Upper lobe of left lung (tissue), 6 donors: ENCODE measurements at regions not wholly inside any gene's neighbourhood (a gene's known extent, or its start where the extent isn't known, plus 50 kb on each side); places are given as distances from the start of the nearest gene placed in this dataset.

Experiments used
- ATAC-seq, 2 donors: fragments of 200-7000 bp; cut with Tn5 transposase; one replicate each; pipeline ENCODE4 v1.9.1; 2022; ENCODE audit warnings: mild to moderate bottlenecking in 2 of 2, moderate library complexity in 2 of 2; ENCODE audit not compliant: low FRiP score in 2 of 2
- DNase-seq, 2 donors: peaks; one replicate each; pipeline ENCODE4 v3.0.0-alpha.2; 2019 to 2020
- H3K27ac ChIP-seq, 4 donors: fragments of 200-600 bp; sonication (generic); one replicate each; pipeline ENCODE4 v1.5.1; 2016 to 2019
- H3K27me3 ChIP-seq, 4 donors: fragments of 200-600 bp; sonication (generic); one replicate each; pipeline ENCODE4 v1.5.1; 2017 to 2019
- H3K36me3 ChIP-seq, 4 donors: fragments of 200-600 bp; sonication (generic); one replicate each; pipeline ENCODE4 v1.5.1; 2016 to 2019
- H3K4me1 ChIP-seq, 4 donors: fragments of 200-600 bp; sonication (generic); one replicate each; pipeline ENCODE4 v1.5.1; 2018 to 2019
- H3K4me3 ChIP-seq, 4 donors: fragments of 200-600 bp; sonication (generic); one replicate each; pipeline ENCODE4 v1.5.1; 2017 to 2019; ENCODE audit warnings: mild to moderate bottlenecking in 2 of 4, moderate library complexity in 1 of 4
- H3K9me3 ChIP-seq, 4 donors: fragments of 200-600 bp; sonication (generic); one replicate each; pipeline ENCODE4 v1.5.1; 2018 to 2019
- CTCF ChIP-seq, 6 experiments: fragments of 450-650 bp in 4 of 6; fragments of 200-600 bp in 2 of 6; sonication (generic) in 2 of 6; IDR thresholded peaks; one replicate each; pipeline ENCODE4 v1.5.1; 2016 to 2019; ENCODE audit warnings: antibody characterized with exemption in 6 of 6
- EP300 ChIP-seq, 4 donors: sonication (generic); formaldehyde crosslinking; IDR thresholded peaks; one replicate each; pipeline ENCODE4 v1.5.1; 2017; ENCODE audit warnings: antibody characterized with exemption in 4 of 4, control low read depth in 2 of 4
- POLR2A ChIP-seq, 4 donors: fragments of 450-650 bp; IDR thresholded peaks; one replicate each; pipeline ENCODE4 v1.5.1; 2016 to 2017; ENCODE audit warnings: antibody characterized with exemption in 4 of 4, mild to moderate bottlenecking in 2 of 4
- POLR2AphosphoS5 ChIP-seq, 2 donors: sonication (generic); formaldehyde crosslinking; IDR thresholded peaks; one replicate each; pipeline ENCODE4 v1.5.1; 2017; ENCODE audit warnings: antibody characterized with exemption in 2 of 2
- WGBS, 2 donors: methylation state at CpG; one replicate each; pipeline ENCODE4 v1.1.5; 2017 to 2018; 5-methylcytosine and 5-hydroxymethylcytosine counted together
- donor health status: DM: no; HTN: no; CAD: no; lungs with moderate emphysema.
- donor health status: DM: no; HTN: yes; CAD: no; lungs with severe emphysema.

GRCh38 chr16:86971251-86971650 is 345.9 kb downstream of the C16orf95 start:
- Histone ChIP-seq H3K4me3 (no peak overlapping the region), H3K27me3 (no peaks in the 10 kb centered on the region), H3K4me1 (no peaks in the 10 kb centered on the region), H3K9me3 (no peaks in the 10 kb centered on the region), H3K36me3 (no peaks in the 10 kb centered on the region), H3K27ac (no peak overlapping the region)
- 75 to 79% methylated on average over 7 to 8 of the region's 8 CpGs for WGBS, 2 donors
- no peak for ATAC-seq
- TF ChIP-seq CTCF (IDR thresholded peaks at IDR 0.05) (no peak), POLR2A (IDR thresholded peaks at IDR 0.05) (no peak), POLR2AphosphoS5 (IDR thresholded peaks at IDR 0.05) (no peak), EP300 (IDR thresholded peaks at IDR 0.05) (no peak)
- no peak for DNase-seq

GRCh38 chr16:86974120-86974519 is 343.1 kb downstream of the C16orf95 start:
- ATAC-seq, result no peak
- no peak overlapping the region for H3K4me3 ChIP-seq
- no peaks in the 10 kb centered on the region for H3K36me3 ChIP-seq
- H3K9me3 ChIP-seq, result no peaks in the 10 kb centered on the region
- no peak for DNase-seq
- no peak overlapping the region for H3K27ac ChIP-seq
- H3K4me1 ChIP-seq, result no peaks in the 10 kb centered on the region
- WGBS, 2 donors, result 91 to 93% methylated on average over 2 of the region's 2 CpGs
- no peaks in the 10 kb centered on the region for H3K27me3 ChIP-seq
- TF ChIP-seq POLR2A (IDR thresholded peaks at IDR 0.05) (no peak), CTCF (IDR thresholded peaks at IDR 0.05) (no peak), EP300 (IDR thresholded peaks at IDR 0.05) (no peak), POLR2AphosphoS5 (IDR thresholded peaks at IDR 0.05) (no peak)

- Histone ChIP-seq H3K27ac (no peak overlapping the region), H3K9me3 (no peaks in the 10 kb centered on the region), H3K4me3 (no peak overlapping the region), H3K4me1 (no peaks in the 10 kb centered on the region), H3K36me3 (no peaks in the 10 kb centered on the region), H3K27me3 (no peaks in the 10 kb centered on the region)
- 39 to 40% methylated on average over 2 of the region's 2 CpGs for WGBS, 2 donors
- DNase-seq (no peak), ATAC-seq (peak in 1 of 2 donors; percentile 46)
- TF ChIP-seq POLR2AphosphoS5 (IDR thresholded peaks at IDR 0.05) (no peak), CTCF (IDR thresholded peaks at IDR 0.05) (no peak), EP300 (IDR thresholded peaks at IDR 0.05) (no peak), POLR2A (IDR thresholded peaks at IDR 0.05) (no peak)
These were observed 341.7 kb downstream of the C16orf95 start for GRCh38 chr16:86975445-86975844.

GRCh38 chr16:86977076-86977676 is 340.0 kb downstream of the C16orf95 start:
- Histone ChIP-seq H3K9me3 (no peaks in the 10 kb centered on the region), H3K36me3 (no peaks in the 10 kb centered on the region), H3K27me3 (no peaks in the 10 kb centered on the region), H3K4me1 (no peaks in the 10 kb centered on the region), H3K27ac (no peak overlapping the region), H3K4me3 (no peak overlapping the region)
- WGBS, 2 donors, result 85 to 91% methylated on average over 9 to 17 of the region's 17 CpGs
- no peak for TF ChIP-seq POLR2AphosphoS5 (IDR thresholded peaks at IDR 0.05)
- TF ChIP-seq CTCF (IDR thresholded peaks at IDR 0.05), result no peak
- TF ChIP-seq POLR2A (IDR thresholded peaks at IDR 0.05), result no peak
- ATAC-seq (no peak), DNase-seq (no peak)

- no peaks in the 10 kb centered on the region for H3K4me1 ChIP-seq
- H3K27ac ChIP-seq, result no peak overlapping the region
- H3K9me3 ChIP-seq, result no peaks in the 10 kb centered on the region
- DNase-seq (no peak), ATAC-seq (no peak)
- TF ChIP-seq EP300 (IDR thresholded peaks at IDR 0.05) (no peak), CTCF (IDR thresholded peaks at IDR 0.05) (no peak), POLR2A (IDR thresholded peaks at IDR 0.05) (no peak), POLR2AphosphoS5 (IDR thresholded peaks at IDR 0.05) (no peak)
- no peaks in the 10 kb centered on the region for H3K36me3 ChIP-seq
- no peak overlapping the region for H3K4me3 ChIP-seq
- no peaks in the 10 kb centered on the region for H3K27me3 ChIP-seq
- 86 to 100% methylated on average over 1 to 12 of the region's 12 CpGs for WGBS, 2 donors
These were observed 338.7 kb downstream of the C16orf95 start for GRCh38 chr16:86978445-86979030.
